Fibroblast of skin of left biceps (primary cell): ENCODE measurements at regions not wholly inside any gene's neighbourhood (a gene's known extent, or its start where the extent isn't known, plus 50 kb on each side); places are given as distances from the start of the nearest gene placed in this dataset.
"Not testable (repeated sequence)": the region's sequence is repeated elsewhere in the genome, so short reads cannot be mapped to it uniquely, and the experiment has no call there.

ENCODE experiments used
- DNase-seq, 2 experiments: peaks; one replicate each; pipeline ENCODE4 v3.0.0-alpha.2; 2013; ENCODE audit warnings: low read depth in 2 of 2

GRCh38 chr5:152178350-152178699, 226.8 kb downstream of the NMUR2 start:
- no peak for DNase-seq

- no peak for DNase-seq
These were observed 227.3 kb downstream of the NMUR2 start for GRCh38 chr5:152177626-152178349.

- no peak for DNase-seq
These were observed 233.2 kb downstream of the NMUR2 start for GRCh38 chr5:152171888-152172287.

GRCh38 chr5:152170350-152170749, 234.7 kb downstream of the NMUR2 start:
- DNase-seq = no peak

- DNase-seq = no peak
These were observed 240.2 kb upstream of the GLRA1 start for GRCh38 chr5:152164860-152165259.

GRCh38 chr5:152159894-152160293, 235.2 kb upstream of the GLRA1 start:
- DNase-seq = not testable (repeated sequence)

GRCh38 chr5:152154452-152154851, 229.8 kb upstream of the GLRA1 start:
- DNase-seq = not testable (repeated sequence)

- DNase-seq = no peak
These were observed 227.3 kb upstream of the GLRA1 start for GRCh38 chr5:152151940-152152339.

- no peak for DNase-seq
These were observed 226.5 kb upstream of the GLRA1 start for GRCh38 chr5:152151113-152151512.

- no peak for DNase-seq
These were observed 222.6 kb upstream of the GLRA1 start for GRCh38 chr5:152147286-152147685.

- DNase-seq = no peak
These were observed 221.9 kb upstream of the GLRA1 start for GRCh38 chr5:152146566-152146965.

- no peak for DNase-seq
These were observed 219.9 kb upstream of the GLRA1 start for GRCh38 chr5:152144556-152144955.

- no peak for DNase-seq
These were observed 219.4 kb upstream of the GLRA1 start for GRCh38 chr5:152144030-152144429.

- DNase-seq = peak; percentile 3 to 12
These were observed 218.3 kb upstream of the GLRA1 start for GRCh38 chr5:152142840-152143469.

- no peak for DNase-seq
These were observed 215.7 kb upstream of the GLRA1 start for GRCh38 chr5:152140347-152140746.

GRCh38 chr5:152137063-152137462, 212.4 kb upstream of the GLRA1 start:
- DNase-seq = no peak

- DNase-seq = no peak
These were observed 211.7 kb upstream of the GLRA1 start for GRCh38 chr5:152136321-152136720.

- DNase-seq = no peak
These were observed 211.2 kb upstream of the GLRA1 start for GRCh38 chr5:152135827-152136226.

- no peak for DNase-seq
These were observed 201.1 kb upstream of the GLRA1 start for GRCh38 chr5:152125661-152126205.

- DNase-seq = no peak
These were observed 199.9 kb upstream of the GLRA1 start for GRCh38 chr5:152124409-152125041.

- no peak for DNase-seq
These were observed 194.2 kb upstream of the GLRA1 start for GRCh38 chr5:152118676-152119470.

- DNase-seq = no peak
These were observed 192.3 kb upstream of the GLRA1 start for GRCh38 chr5:152116934-152117333.
